ENCODE measurements at regions not wholly inside any gene's neighbourhood (a gene's known extent, or its start where the extent isn't known, plus 50 kb on each side); places are given as distances from the start of the nearest gene placed in this dataset.

DNA sequence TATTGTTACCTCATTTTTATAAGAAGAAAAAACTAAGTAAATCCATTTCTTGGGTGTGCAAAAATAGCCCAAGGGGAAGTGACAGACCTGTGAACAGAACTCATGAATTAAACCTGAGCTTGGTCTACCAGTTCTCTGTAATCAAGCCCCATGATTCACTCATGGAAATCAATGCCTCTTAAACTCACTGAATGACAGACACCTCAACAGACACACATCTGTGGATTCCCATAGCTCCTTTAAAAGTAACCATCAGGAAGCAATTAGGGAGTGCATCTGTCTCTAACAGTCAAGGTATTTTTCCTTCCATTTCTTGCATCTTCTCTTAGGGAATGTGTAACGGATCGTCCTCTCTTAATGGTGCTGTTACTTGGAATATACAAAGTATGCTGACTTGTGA lies 215.0 kb upstream of the EEA1 start:
- TF ChIP-seq, protein P1, sequence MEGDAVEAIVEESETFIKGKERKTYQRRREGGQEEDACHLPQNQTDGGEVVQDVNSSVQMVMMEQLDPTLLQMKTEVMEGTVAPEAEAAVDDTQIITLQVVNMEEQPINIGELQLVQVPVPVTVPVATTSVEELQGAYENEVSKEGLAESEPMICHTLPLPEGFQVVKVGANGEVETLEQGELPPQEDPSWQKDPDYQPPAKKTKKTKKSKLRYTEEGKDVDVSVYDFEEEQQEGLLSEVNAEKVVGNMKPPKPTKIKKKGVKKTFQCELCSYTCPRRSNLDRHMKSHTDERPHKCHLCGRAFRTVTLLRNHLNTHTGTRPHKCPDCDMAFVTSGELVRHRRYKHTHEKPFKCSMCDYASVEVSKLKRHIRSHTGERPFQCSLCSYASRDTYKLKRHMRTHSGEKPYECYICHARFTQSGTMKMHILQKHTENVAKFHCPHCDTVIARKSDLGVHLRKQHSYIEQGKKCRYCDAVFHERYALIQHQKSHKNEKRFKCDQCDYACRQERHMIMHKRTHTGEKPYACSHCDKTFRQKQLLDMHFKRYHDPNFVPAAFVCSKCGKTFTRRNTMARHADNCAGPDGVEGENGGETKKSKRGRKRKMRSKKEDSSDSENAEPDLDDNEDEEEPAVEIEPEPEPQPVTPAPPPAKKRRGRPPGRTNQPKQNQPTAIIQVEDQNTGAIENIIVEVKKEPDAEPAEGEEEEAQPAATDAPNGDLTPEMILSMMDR (IDR thresholded peaks at IDR 0.05; ENCODE audit: poor library complexity): no peak
- TF ChIP-seq EZH2 (IDR thresholded peaks at IDR 0.05; ENCODE audit: borderline replicate concordance) (no peak), EZH2phosphoT487 (IDR thresholded peaks at IDR 0.05; ENCODE audit: low read depth, severe bottlenecking, unreplicated experiment) (no peak)
